Mesenchymal stem cell (in vitro differentiated cells and primary cell): ENCODE measurements at regions not wholly inside any gene's neighbourhood (a gene's known extent, or its start where the extent isn't known, plus 50 kb on each side); places are given as distances from the start of the nearest gene placed in this dataset.
"Not testable (repeated sequence)": the region's sequence is repeated elsewhere in the genome, so short reads cannot be mapped to it uniquely, and the experiment has no call there.

ENCODE experiments used
- DNase-seq: peaks from one replicate; pipeline ENCODE4 v3.0.0-alpha.2; 2013
- H2AFZ ChIP-seq: one replicate; pipeline ENCODE4 v1.6.1; 2013; ENCODE audit warnings: low read depth, mild to moderate bottlenecking, control low read depth, inconsistent platforms, low read length, moderate library complexity
- H2AK5ac ChIP-seq: 2 replicates; pipeline ENCODE4 v1.6.1; 2013; ENCODE audit warnings: low read length, moderate library complexity, mild to moderate bottlenecking, inconsistent platforms; ENCODE audit not compliant: severe bottlenecking
- H2BK120ac ChIP-seq: one replicate; pipeline ENCODE4 v1.6.1; 2013; ENCODE audit warnings: low read depth, mild to moderate bottlenecking, inconsistent platforms, low read length, moderate library complexity
- H2BK12ac ChIP-seq, 2 experiments: one replicate each; pipeline ENCODE4 v1.6.1; 2013; ENCODE audit warnings: inconsistent platforms in 2 of 2, low read length in 2 of 2, mild to moderate bottlenecking in 2 of 2, moderate library complexity in 2 of 2, control low read depth in 1 of 2
- H2BK15ac ChIP-seq: one replicate; pipeline ENCODE4 v1.6.1; 2013; ENCODE audit warnings: mild to moderate bottlenecking, low read depth, inconsistent platforms; ENCODE audit not compliant: poor library complexity, severe bottlenecking
- H2BK5ac ChIP-seq: 2 replicates; pipeline ENCODE4 v1.6.1; 2013; ENCODE audit warnings: low read depth, mild to moderate bottlenecking, low read length, control low read depth, inconsistent platforms; ENCODE audit not compliant: poor library complexity, severe bottlenecking
- H3K14ac ChIP-seq, 2 experiments: one replicate each; pipeline ENCODE4 v1.6.1; 2013; ENCODE audit warnings: inconsistent platforms in 2 of 2, low read length in 2 of 2, control low read depth in 1 of 2, mild to moderate bottlenecking in 1 of 2, moderate library complexity in 1 of 2
- H3K18ac ChIP-seq, 2 experiments: one replicate each; pipeline ENCODE4 v1.6.1; 2013; ENCODE audit warnings: inconsistent platforms in 2 of 2, low read length in 2 of 2, control low read depth in 1 of 2, low read depth in 1 of 2, mild to moderate bottlenecking in 1 of 2
- H3K23ac ChIP-seq, 2 experiments: one replicate each; pipeline ENCODE4 v1.6.1; 2013; ENCODE audit warnings: inconsistent platforms in 2 of 2, low read length in 2 of 2, mild to moderate bottlenecking in 2 of 2, moderate library complexity in 2 of 2, control low read depth in 1 of 2
- H3K27ac ChIP-seq: 2 replicates; pipeline ENCODE4 v1.5.1; 2013; ENCODE audit warnings: mild to moderate bottlenecking, moderate library complexity, low read length, control low read depth, inconsistent platforms; ENCODE audit not compliant: poor library complexity, severe bottlenecking
- H3K27me3 ChIP-seq, 2 experiments: 2 replicates each; pipeline versions ENCODE4 v1.6.1 to v1.7.0; 2013; ENCODE audit warnings: low read length in 2 of 2, mild to moderate bottlenecking in 2 of 2, moderate library complexity in 2 of 2, control low read depth in 1 of 2, inconsistent platforms in 1 of 2; ENCODE audit not compliant: control insufficient read depth in 1 of 2, insufficient read depth in 1 of 2
- H3K36me3 ChIP-seq, 2 experiments: 2 replicates each; pipeline versions ENCODE4 v1.6.1 to v1.7.0; 2013; ENCODE audit warnings: low read length in 2 of 2, control low read depth in 1 of 2, inconsistent platforms in 1 of 2, low read depth in 1 of 2, mild to moderate bottlenecking in 1 of 2; ENCODE audit not compliant: insufficient read depth in 2 of 2, control insufficient read depth in 1 of 2
- H3K4ac ChIP-seq, 2 experiments: one replicate each; pipeline ENCODE4 v1.6.1; 2013; ENCODE audit warnings: inconsistent platforms in 2 of 2, low read length in 2 of 2, mild to moderate bottlenecking in 2 of 2, moderate library complexity in 2 of 2, control low read depth in 1 of 2, low read depth in 1 of 2
- H3K4me1 ChIP-seq: 2 replicates; pipeline ENCODE4 v1.6.1; 2013; ENCODE audit warnings: low read depth, low read length, control low read depth; ENCODE audit not compliant: control insufficient read depth, insufficient read depth
- H3K4me2 ChIP-seq: 2 replicates; pipeline ENCODE4 v1.6.1; 2013; ENCODE audit warnings: low read length, mild to moderate bottlenecking, inconsistent platforms; ENCODE audit not compliant: poor library complexity, severe bottlenecking
- H3K4me3 ChIP-seq, 2 experiments: 2 replicates each; pipeline versions ENCODE4 v1.5.1 to v1.7.0; 2013; ENCODE audit warnings: low read length in 2 of 2, mild to moderate bottlenecking in 2 of 2, control low read depth in 1 of 2, low read depth in 1 of 2; ENCODE audit not compliant: insufficient read depth in 1 of 2
- H3K79me1 ChIP-seq: replicated peaks from 2 replicates; pipeline ENCODE4 v1.6.1; 2013; ENCODE audit warnings: mild to moderate bottlenecking, control low read depth, low read length, inconsistent platforms; ENCODE audit not compliant: poor library complexity, severe bottlenecking
- H3K9ac ChIP-seq: 2 replicates; pipeline ENCODE4 v1.7.0; 2013; ENCODE audit warnings: mild to moderate bottlenecking, low read length, moderate library complexity
- H3K9me3 ChIP-seq: 2 replicates; pipeline ENCODE4 v1.7.0; 2013; ENCODE audit warnings: mild to moderate bottlenecking, low read length; ENCODE audit not compliant: control insufficient read depth
- H4K8ac ChIP-seq: one replicate; pipeline ENCODE4 v1.6.1; 2013; ENCODE audit warnings: inconsistent platforms, mild to moderate bottlenecking, low read length, moderate library complexity
- H4K91ac ChIP-seq: one replicate; pipeline ENCODE4 v1.6.1; 2013; ENCODE audit warnings: mild to moderate bottlenecking, low read length, inconsistent platforms
- WGBS: methylation state at CpG from one replicate; pipeline ENCODE4 v1.1.7; 2013; ENCODE audit warnings: mixed read lengths; 5-methylcytosine and 5-hydroxymethylcytosine counted together

- H3K36me3 ChIP-seq: no peaks in the 10 kb centered on the region
- no peaks in the 10 kb centered on the region for H3K79me1 ChIP-seq
- no peak overlapping the region for H3K4me2 ChIP-seq
- H3K9ac ChIP-seq: no peak overlapping the region
- no CpG with 5 or more reads among the region's 1 CpG for WGBS
- H2BK5ac ChIP-seq: no peak overlapping the region
- H3K4me1 ChIP-seq: no peaks in the 10 kb centered on the region
- H3K4ac ChIP-seq: no peak overlapping the region
- peak; percentile 15 for DNase-seq
- no peak overlapping the region for H4K91ac ChIP-seq
- H3K27ac ChIP-seq: no peak overlapping the region
- no peak overlapping the region for H2AK5ac ChIP-seq
- no peaks in the 10 kb centered on the region for H3K27me3 ChIP-seq
- no peak overlapping the region for H2BK15ac ChIP-seq
- no peak overlapping the region for H3K23ac ChIP-seq
- no peak overlapping the region for H3K4me3 ChIP-seq
- H2AFZ ChIP-seq: no peak overlapping the region
- H2BK120ac ChIP-seq: no peak overlapping the region
- H3K14ac ChIP-seq: no peak overlapping the region
- no peak overlapping the region for H2BK12ac ChIP-seq
- no peak overlapping the region for H3K18ac ChIP-seq
- H3K9me3 ChIP-seq: peaks cover 23% of the 10 kb centered on the region
- H4K8ac ChIP-seq: no peak overlapping the region
Observed at GRCh38 chr2:19623488-19623887, 265.1 kb upstream of the OSR1 start.

GRCh38 chr2:19617257-19617848 is 258.9 kb upstream of the OSR1 start:
- no peaks in the 10 kb centered on the region for H3K27me3 ChIP-seq
- no peak overlapping the region for H3K14ac ChIP-seq
- no peak overlapping the region for H4K91ac ChIP-seq
- no peak overlapping the region for H3K9ac ChIP-seq
- no peak overlapping the region for H2BK5ac ChIP-seq
- peak overlapping the region in 1 of 2 experiments; percentile 30 for H3K18ac ChIP-seq
- no peak overlapping the region for H3K23ac ChIP-seq
- H2BK12ac ChIP-seq: no peak overlapping the region
- H3K36me3 ChIP-seq: no peaks in the 10 kb centered on the region
- no peak overlapping the region for H3K4ac ChIP-seq
- H2AK5ac ChIP-seq: no peak overlapping the region
- H3K27ac ChIP-seq: no peak overlapping the region
- no peak overlapping the region for H3K4me2 ChIP-seq
- no peak overlapping the region for H4K8ac ChIP-seq
- no peak overlapping the region for H2AFZ ChIP-seq
- H3K79me1 ChIP-seq: no peaks in the 10 kb centered on the region
- no peaks in the 10 kb centered on the region for H3K4me1 ChIP-seq
- WGBS: 100% methylated on average over 1 of the region's 1 CpG
- no peak overlapping the region for H2BK15ac ChIP-seq
- peaks cover 42% of the 10 kb centered on the region for H3K9me3 ChIP-seq
- no peak for DNase-seq
- no peak overlapping the region for H3K4me3 ChIP-seq
- no peak overlapping the region for H2BK120ac ChIP-seq

GRCh38 chr2:19615402-19615801 is 257.0 kb upstream of the OSR1 start:
- not testable (repeated sequence) for DNase-seq, H4K91ac ChIP-seq

GRCh38 chr2:19614066-19614465 is 255.6 kb upstream of the OSR1 start:
- Histone ChIP-seq H3K4ac (no peak overlapping the region), H3K4me2 (no peak overlapping the region), H3K9me3 (peaks cover 40% of the 10 kb centered on the region), H3K36me3 (no peaks in the 10 kb centered on the region), H3K27me3 (no peaks in the 10 kb centered on the region), H2BK12ac (no peak overlapping the region), H2AFZ (no peak overlapping the region), H3K27ac (no peak overlapping the region), H3K18ac (no peak overlapping the region), H3K4me1 (peaks cover 2% of the 10 kb centered on the region), H2BK5ac (no peak overlapping the region), H2AK5ac (no peak overlapping the region), H2BK15ac (no peak overlapping the region), H3K9ac (peak overlapping the region; percentile 61), H3K14ac (no peak overlapping the region), H2BK120ac (no peak overlapping the region), H3K4me3 (no peak overlapping the region), H4K91ac (no peak overlapping the region), H4K8ac (no peak overlapping the region), H3K23ac (no peak overlapping the region), H3K79me1 (no peaks in the 10 kb centered on the region)
- DNase-seq: no peak
- WGBS: 38% methylated on average over 1 of the region's 2 CpGs

More at GRCh38 chr2:19615402-19615801, 257.0 kb upstream of the OSR1 start:
- not testable (repeated sequence) for H2BK12ac ChIP-seq, H2BK15ac ChIP-seq, H2BK5ac ChIP-seq, H2AK5ac ChIP-seq, H3K27ac ChIP-seq, H3K4me2 ChIP-seq, H3K14ac ChIP-seq, H3K27me3 ChIP-seq, H4K8ac ChIP-seq, H3K9ac ChIP-seq, H2BK120ac ChIP-seq, H3K79me1 ChIP-seq, H2AFZ ChIP-seq, H3K23ac ChIP-seq, H3K4me3 ChIP-seq, H3K4ac ChIP-seq, H3K4me1 ChIP-seq, H3K36me3 ChIP-seq, H3K18ac ChIP-seq
- H3K9me3 ChIP-seq: peaks cover 42% of the 10 kb centered on the region
- 100% methylated on average over 5 of the region's 6 CpGs for WGBS
